Activated CD8-positive, alpha-beta memory T cell treated with anti-CD3 and anti-CD28 coated beads, Interleukin-2, amount 50 U/mL, for 24 hours (primary cell): ENCODE measurements at regions not wholly inside any gene's neighbourhood (a gene's known extent, or its start where the extent isn't known, plus 50 kb on each side); places are given as distances from the start of the nearest gene placed in this dataset.

Experiments used
- DNase-seq: peaks from one replicate; pipeline ENCODE4 v3.0.0-alpha.2; 2020; ENCODE audit errors: extremely low read depth

DNA sequence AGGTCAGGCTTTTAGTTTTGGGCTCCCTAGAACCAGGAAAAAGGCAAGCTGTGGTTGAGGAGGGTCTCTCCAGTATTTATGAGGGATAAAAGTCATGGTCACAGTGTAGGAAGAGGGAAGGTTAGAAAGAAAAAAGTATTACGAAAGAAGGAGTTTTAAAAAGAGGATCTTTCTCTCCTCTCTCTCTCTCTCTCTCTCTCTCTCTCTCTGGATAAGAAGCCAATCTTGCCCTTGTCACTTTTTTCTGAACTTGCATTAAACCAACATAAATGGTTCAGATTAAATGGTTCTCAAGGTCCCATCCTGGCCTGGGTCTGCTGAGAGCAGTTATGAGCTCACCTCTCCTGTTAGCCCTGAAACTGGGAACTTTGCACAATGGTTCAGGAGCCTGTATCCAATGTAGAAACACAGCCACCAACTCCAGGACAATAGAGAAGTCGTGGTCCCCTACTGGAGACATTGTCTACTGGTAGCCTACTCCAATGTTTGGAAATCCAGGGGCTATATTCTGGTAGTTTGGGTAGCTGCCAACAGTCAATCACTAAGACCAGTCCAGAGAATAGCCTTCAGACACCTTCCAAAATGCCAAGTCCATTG lies 131.9 kb downstream of the DAD1 start:
- no peak for DNase-seq

DNA sequence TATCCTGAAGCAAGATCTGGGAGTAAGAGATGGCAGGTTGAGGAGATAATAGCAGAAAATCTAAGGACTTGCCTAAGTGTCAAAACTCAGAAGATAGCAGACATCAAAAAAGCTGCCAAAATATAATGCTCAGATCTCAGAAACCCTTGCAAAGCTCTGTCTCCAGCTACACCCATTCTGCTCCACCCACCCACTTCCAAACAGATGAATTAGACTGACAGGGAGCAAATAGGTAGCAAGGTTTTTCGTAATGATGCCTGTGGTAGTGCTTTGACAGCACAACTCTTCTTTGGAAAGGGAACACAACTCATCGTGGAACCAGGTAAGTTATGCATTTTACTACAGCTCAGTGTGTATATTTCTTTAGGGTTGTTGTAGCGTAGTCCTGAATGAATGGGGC lies 132.6 kb downstream of the DAD1 start:
- no peak for DNase-seq

DNA sequence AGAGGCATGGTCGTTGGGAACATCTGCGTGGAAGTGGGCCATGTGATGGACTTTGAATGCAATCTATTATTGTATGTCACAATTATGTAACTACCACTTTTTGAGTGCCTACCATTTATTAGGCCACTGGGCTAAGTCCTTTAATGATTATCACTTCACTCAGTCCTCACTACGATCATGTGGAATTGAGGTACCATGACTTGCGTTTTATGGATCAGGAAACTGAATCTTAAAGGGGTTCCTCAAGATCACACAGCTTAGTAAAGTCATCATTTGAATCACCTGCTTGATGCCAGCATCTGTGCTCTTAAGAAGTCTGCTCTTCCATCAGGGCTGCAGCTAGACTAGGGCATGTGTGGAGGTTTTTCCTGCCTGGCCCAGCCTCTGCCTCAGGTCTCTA lies 136.7 kb downstream of the DAD1 start:
- DNase-seq, result no peak

DNA sequence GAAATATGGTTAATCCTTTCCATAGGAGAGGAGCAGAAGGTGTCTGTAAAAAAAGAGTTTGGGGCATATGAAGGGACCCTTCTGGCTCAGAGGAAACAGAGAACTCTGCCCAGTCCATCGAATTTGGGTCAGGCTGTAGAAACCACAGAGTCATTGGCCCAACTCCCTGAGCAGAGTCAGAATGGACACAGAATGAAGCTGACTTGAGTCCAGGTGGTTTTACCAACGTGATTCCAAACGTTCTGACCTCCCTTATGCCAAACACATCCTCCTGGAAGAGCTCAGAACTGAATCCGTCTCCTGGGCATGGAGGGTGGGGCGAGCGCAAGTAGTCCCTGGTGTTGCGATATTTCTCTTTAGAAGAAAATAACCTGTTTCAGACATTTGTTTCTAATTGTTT lies 138.8 kb downstream of the DAD1 start:
- no peak for DNase-seq

DNA sequence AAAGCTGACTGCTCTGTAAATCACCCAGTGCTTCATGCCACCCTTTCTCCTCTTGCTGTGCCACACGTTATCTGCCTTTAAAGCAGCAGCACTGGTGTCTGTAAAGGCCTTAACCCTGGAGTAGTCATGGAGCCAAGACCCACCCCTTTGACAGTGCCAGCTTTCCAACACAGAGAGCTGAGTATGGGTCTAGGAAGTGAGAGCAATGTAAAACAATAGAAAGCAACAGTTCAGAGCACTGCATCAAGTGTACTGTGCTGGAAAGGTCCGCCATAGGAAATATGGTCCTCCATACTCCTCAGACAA lies 139.5 kb downstream of the DAD1 start:
- no peak for DNase-seq

DNA sequence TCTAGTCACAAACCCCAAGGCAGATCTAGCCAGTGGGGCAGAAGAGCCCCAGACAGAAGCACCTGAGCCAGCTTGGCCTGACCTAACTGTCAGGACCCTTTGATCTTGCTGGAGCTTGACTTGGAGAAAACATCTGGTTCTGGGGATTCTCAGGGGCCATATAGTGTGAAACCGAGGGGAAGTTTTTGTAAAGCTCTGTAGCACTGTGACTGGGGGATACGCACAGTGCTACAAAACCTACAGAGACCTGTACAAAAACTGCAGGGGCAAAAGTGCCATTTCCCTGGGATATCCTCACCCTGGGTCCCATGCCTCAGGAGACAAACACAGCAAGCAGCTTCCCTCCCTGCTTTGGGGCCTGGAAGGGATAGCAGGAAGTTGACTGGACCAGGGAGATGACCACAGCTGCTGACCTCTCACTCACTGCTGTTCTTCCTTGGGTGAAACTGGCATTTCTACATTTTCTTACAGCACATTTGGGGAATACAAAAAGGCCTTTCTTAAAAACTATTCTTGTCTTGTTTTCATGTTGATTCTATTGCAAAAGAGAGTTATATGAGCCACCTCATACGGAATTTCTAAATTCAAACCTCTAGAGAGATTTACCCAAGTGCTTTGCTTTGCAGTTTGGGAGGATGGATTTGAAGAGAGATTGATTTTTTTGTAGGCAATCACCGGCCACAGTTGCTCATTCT lies 140.0 kb downstream of the DAD1 start:
- DNase-seq, result no peak

DNA sequence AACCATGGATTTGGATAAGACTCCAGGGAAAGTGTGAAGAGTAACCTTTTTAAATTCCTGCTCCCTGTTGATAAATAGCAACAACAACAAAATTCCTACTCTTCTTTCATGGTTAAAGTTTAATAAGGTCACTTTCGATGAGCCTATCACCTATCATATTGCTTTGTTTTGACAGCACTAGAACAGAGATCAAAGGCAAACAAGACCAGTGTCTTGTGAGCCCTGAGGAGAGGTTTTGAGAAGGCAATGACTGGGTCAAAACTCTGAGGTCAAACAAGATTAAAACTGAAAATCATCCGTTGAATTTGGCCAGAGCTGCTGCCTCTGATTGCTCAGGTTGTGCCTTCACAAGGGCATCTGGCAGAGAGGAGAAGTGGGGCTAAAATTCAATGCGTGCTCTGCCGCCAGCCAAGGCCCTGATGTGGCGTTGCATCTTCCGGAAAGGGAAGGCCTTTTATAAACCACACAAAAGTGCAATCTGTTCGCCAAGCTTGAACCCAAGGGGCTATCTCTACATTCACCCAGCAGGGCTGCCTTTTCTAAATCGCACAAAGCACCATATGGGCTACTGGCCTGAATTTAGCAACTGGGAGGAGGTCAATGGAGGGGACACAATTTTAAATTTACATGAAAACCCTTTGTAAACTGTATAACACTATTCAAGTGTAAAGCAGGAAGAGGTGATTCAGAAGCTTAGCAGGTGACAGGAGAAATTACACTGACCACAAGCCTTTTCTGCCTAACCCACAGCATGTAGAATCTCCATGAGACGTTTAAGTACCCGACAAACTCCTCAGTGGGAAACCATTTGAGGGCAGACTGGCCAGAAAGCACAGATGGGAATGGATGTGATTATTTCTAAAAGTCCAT lies 140.8 kb downstream of the DAD1 start:
- no peak for DNase-seq

DNA sequence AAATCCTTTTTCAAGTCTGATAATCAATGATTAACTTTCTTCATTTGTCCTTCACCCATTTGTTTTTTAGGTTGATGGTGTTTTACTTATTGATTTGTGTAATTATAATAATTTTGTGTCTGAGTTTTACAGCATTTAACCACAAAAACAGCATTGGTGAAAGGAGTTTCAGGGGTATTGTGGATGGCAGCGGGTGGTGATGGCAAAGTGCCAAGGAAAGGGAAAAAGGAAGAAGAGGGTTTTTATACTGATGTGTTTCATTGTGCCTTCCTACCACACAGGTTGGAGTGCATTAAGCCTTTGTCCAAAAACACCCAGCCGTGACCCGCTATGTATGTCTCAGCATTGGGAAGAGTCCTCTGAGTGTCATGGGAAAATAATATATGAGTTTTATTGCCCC lies 150.3 kb downstream of the DAD1 start:
- DNase-seq, result no peak

DNA sequence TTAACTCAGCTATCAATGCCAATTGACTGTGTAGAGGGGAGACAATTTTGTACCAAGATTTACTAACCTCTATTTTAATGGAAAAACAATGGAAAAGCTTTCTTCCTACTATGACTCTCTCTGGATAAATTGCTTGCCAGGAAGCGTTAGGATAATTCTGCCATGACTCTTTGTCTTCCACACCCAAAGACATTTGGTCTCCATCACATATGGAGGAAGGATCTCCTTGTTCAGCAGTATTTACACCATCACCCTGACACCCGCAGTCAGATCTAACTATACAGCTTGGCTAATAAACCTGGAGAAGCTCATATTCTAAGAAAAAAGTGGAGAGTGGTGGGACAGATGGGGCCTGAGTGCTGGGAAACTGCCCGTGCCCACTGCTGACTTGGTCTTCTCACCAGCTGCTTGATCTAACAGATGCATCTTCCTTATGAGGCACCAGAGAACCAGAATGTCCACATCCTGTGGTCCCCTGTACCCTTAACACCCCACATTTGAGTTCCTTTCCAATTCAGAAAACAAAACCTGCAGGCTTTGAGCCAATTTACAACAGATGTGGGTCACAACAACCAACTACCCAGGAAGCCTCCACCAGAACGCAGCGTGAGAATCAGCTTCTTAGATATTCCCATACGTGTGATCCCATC lies 154.0 kb downstream of the DAD1 start:
- no peak for DNase-seq

DNA sequence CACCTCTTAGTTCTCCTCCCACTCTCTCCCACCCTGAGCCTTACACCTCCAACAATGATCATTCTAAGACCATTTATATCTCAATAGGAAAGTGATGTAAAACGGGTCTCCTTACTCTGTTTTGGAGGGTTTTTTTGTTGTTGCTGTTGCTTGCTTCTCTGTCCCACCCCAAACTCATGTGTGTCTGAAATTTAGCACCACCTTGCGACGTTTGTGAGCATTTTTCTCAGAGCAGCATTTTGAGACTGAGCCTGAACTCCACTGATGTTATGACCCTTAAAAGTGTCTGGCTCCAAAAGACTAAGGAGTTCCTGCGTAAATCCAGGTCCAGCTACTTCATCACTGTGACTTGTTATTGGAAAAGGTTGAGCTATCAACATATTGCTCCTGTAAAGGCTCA lies 155.0 kb downstream of the DAD1 start:
- no peak for DNase-seq

DNA sequence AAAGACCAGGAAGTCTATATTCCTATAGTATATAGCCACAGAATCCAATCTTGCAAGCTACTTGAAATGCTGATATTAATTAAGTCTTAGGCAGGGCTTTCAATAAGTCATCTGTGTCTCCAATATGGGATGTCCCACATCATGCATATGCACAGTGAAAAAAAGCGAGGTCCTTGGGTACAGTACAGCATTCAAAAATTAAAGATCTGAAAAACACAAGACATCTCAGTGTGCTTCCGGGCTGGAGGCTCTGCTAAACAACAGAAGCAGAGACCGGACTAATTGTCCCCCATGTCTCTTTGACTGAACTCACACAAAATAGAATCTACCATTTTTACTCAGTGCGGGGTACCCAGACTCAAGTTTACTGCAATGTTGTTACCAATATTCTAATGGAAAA lies 156.0 kb downstream of the DAD1 start:
- DNase-seq, result no peak

DNA sequence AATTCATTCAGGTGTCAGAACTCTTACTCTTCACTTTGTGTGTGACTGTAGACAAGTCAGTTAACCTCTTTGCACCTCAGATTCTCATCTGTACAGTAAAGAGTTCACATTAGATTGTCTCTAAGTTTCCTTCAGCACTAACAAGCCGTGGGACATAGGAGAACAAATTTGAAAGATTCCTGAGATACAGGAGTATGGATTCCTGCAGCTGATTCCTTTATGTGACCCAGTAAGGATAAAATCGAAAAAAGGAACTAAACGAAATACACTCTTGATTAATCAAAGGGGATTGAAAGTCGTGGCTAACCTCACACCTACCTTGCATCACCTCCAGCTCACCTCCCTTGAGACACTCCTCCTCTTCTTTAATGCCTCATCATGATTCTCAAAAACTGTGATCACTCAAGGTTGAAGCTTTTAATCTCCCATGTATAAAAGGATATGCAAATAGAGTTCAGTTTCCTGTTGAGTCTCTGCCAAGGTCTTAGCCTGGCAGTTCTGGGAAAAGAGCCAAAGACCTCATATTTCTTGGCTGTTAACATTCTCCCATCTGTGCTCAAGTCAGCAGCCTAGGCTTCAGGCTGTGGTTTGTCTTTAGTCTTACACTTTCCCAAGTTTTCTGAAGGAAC lies 156.6 kb downstream of the DAD1 start:
- no peak for DNase-seq

DNA sequence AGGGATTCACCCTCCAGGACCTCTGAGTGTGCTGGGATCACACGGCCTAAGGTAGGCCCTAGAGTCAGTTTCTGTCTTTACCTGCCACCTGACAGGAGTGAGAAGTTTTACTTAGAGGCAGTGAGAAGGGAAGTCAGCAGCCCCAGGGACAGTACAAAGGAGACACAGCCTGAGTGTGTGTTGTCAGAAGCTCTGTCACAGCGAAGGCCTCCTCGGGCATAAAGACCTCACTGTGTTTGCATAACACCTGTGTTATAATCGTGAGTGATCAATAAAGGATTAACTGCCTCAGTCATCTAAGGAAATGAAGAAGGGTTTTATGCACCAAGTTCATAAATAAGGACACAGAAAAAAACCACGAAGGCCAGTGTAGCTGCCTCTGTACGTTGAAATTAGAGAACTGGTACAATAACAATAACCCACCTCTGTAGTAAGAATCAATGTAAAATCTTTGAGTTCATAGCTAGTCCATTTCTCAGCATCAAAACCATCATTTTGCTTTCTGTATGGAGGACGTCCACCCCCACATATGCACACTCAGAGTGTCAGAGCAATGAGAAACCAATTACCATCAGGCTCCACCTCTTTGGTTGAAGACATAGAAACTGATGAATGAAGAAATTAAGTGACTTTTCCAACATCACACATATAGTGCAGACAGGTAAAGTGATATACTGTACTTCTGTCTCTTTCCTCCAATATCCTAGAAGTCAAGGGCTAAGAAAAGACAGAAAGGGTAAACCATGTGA lies 159.3 kb downstream of the DAD1 start:
- DNase-seq, result no peak

DNA sequence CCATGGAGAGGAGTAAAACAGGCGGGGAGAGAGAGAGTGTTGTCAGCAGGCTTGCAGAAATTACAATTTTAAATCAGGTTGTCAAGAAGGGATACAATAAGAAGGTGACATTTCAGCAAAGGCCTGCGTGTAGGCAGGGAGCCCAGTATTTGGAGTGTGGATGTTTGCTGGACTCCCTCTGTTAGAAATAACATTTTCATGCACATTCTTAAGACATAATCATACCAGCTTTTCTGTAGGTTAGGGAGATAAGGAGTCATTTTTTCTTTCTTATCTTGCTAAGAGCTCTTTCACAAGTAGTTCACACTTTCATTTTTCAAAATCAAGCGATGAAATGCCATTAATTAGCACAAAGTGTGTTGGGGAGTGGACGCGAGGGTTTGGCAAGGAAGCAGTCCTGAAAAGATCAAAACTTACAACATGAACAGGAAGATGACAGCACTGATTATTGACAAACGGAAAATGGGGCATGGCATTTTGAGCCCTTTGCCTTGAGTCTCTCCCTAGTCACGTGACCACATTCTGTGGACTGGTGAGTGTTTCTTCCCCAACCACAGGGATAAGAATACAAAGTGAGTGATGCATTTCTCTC lies 160.2 kb downstream of the DAD1 start:
- DNase-seq, result no peak

DNA sequence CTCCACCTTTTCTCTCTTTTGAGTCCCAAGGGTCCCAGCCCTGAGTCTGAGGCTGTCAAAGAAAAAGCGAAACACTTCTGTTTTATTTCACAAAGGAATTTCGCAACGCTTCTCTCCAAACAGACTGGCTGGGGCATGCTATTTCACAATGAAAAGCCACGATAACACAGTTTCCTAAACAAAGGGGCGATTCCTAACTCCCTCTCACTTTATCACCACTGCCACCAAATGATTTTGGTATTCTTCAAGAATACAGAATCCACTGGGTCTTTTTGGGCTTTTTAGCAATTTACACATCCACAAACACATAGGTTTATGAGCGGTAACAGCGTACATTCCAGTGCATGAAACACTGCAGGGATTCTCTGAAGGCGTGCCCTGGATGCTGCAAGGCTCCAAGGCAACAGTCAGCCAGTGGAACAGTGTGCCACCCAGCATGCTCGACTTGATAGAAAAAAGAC lies 161.2 kb downstream of the DAD1 start:
- DNase-seq, result no peak

DNA sequence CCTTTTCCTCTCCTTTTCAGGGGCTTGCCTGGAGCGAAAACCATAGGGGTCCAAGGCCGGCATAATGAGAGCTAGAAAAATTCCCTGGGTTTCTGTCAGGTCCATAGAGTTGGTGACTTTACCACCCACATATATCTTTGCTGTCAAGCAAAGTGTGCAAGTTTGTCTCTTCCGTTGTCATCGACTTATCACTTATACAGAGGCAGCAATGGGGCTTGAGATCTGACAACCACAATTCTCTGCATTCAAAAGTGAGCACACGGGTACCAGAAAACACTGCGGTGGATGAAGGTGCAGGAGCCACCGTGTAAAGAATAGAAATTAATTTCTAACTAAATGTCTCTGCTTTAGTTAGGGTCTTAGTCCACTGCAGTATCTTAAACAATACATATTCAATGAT lies 162.3 kb downstream of the DAD1 start:
- DNase-seq, result no peak

DNA sequence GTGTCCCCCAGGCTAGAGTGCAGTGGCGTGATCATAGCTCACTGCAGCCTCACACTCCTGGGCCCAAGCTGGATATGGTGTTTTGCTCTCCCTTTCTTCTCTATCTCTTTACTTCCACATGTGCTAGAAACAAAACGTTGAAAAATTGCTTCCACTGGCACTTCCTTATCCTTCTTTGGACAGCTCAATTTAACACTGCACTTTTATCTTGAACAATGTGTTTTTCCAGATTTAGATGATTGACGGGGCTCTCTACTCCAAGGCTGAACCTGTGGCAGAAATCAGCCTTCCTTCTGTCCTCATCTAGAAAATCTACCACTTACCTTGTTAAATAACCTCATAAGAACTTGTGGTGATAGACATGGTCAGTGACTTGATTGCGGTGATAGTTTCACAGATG lies 165.1 kb downstream of the DAD1 start:
- DNase-seq, result no peak

DNA sequence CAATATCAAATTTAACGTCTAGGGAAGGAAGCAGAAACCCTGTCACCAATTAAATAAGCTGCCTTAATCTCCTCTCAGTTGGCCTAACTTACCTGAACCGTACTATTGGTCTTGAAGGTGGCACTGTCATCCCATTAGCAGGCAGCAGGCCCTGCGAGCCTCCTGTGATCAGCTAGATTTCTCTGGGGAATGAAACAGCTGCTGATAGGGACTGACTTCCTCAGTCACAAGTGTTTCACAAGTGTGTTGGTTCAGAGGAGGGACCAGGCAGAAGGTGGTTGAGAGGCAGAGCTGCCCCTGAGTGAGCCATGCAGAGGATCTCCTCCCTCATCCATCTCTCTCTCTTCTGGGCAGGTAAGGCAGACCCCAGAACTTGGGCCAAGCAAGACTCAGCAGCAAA lies 166.8 kb downstream of the DAD1 start:
- no peak for DNase-seq

DNA sequence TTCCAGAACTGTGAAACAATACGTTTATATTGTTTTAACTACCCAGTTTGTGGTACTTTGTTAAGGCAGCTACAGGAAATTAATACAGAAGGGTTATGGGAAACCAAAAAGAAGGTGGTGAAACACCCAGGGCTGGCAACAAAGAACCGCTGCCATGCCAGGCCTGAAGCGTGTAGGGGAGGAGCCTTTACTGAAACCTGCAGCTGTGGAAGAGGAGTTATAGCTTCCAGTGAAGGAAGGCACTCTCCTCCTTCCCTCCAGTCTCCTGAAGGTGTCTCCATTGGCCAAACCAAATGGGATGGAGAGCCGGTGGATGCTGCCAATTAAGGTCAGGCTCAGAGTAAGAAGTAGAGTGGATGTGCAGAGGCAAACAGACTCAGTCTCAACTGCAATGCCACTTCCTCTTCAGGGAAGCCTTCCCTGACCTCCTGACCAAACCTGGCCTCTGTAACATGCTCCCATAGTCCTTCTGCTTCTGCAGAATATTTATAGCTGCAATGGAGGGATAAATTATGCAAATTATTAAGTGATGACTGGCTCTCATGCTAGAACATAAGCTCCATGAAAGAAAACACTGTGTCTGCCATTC lies 168.3 kb downstream of the DAD1 start:
- DNase-seq, result no peak

DNA sequence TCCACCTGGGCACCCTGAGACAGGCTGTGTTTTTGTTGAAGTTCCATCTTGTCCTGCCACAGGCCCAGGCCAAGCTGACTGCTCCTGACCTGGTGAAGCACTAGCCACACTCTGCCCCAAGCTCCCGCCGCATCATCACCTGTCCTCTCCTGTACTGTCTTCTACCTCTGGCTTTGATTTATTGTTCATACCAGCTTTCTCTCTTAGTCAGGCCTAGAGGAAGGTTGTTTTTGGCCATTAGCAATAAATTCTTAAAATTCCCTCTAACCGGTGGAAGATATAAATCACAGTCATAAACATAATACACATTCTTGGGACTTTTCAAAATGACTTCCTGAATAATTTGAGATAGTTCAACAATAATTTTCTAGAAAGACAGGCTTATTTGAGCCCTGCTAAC lies 169.4 kb downstream of the DAD1 start:
- DNase-seq, result no peak

DNA sequence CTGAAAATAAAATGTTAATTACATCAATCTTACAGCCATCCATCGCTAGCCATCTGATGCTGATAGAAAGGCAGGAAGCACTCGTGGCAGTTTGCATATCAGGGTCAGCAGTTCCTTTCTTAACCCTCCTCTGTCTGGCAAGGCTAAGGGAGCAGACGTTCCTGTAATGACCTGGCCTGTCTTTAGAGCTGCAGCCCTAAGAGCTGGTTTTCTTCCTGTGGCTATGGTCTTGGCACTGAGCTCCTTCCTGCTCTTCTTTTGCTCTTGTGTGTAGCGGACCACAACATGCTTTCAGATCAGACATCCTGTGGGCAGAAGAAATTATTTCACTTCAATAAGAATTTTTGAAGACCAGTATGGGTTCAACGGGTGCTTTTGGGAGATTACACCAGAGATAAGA lies 170.4 kb downstream of the DAD1 start:
- no peak for DNase-seq
